ENCODE measurements at regions not wholly inside any gene's neighbourhood (a gene's known extent, or its start where the extent isn't known, plus 50 kb on each side); places are given as distances from the start of the nearest gene placed in this dataset.

GRCh38 chr4:14743601-14744000 is 258.7 kb upstream of the CPEB2 start:
- Mint-ChIP-seq H3K27ac (no peak overlapping the region), H3K4me1 (peaks cover 10% of the 10 kb centered on the region), H3K4me3 (no peak overlapping the region), H3K9me3 (no peaks in the 10 kb centered on the region), H3K27me3 (ENCODE audit: insufficient read depth) (peaks cover 2% of the 10 kb centered on the region), H3K36me3 (ENCODE audit: low read depth) (no peaks in the 10 kb centered on the region)
- no peak for DNase-seq
- Histone ChIP-seq H3K9me3 (ENCODE audit: control insufficient read depth, low read length) (no peaks in the 10 kb centered on the region), H3K4me1 (ENCODE audit: control insufficient read depth, insufficient read depth, low read length) (no peaks in the 10 kb centered on the region), H3K4me3 (ENCODE audit: low read length) (no peak overlapping the region), H3K27me3 (ENCODE audit: control insufficient read depth, insufficient read depth, low read length, poor library complexity, severe bottlenecking) (no peaks in the 10 kb centered on the region), H3K36me3 (ENCODE audit: control insufficient read depth, insufficient read depth, low read length) (no peaks in the 10 kb centered on the region), H3K27ac (ENCODE audit: low read depth, low read length) (no peak overlapping the region), H3K9ac (ENCODE audit: extremely low read depth, low read length, poor library complexity, severe bottlenecking) (no peak overlapping the region)
- TF ChIP-seq CTCF (conservative IDR thresholded peaks at IDR 0.05), result no peak
- WGBS, 2 experiments (ENCODE audit: insufficient coverage in 1 of 2, insufficient read length in 1 of 2), result 89 to 91% methylated on average over 4 to 5 of the region's 5 CpGs

GRCh38 chr4:14744346-14744745 is 257.9 kb upstream of the CPEB2 start:
- Mint-ChIP-seq H3K9me3 (no peaks in the 10 kb centered on the region), H3K36me3 (ENCODE audit: low read depth) (no peaks in the 10 kb centered on the region), H3K4me1 (peaks cover 17% of the 10 kb centered on the region), H3K4me3 (no peak overlapping the region), H3K27me3 (ENCODE audit: insufficient read depth) (peaks cover 2% of the 10 kb centered on the region), H3K27ac (no peak overlapping the region)
- peak; percentile 60 for DNase-seq
- Histone ChIP-seq H3K27ac (ENCODE audit: low read depth, low read length) (no peak overlapping the region), H3K4me3 (ENCODE audit: low read length) (no peak overlapping the region), H3K27me3 (ENCODE audit: control insufficient read depth, insufficient read depth, low read length, poor library complexity, severe bottlenecking) (no peaks in the 10 kb centered on the region), H3K9me3 (ENCODE audit: control insufficient read depth, low read length) (no peaks in the 10 kb centered on the region), H3K9ac (ENCODE audit: extremely low read depth, low read length, poor library complexity, severe bottlenecking) (no peak overlapping the region), H3K4me1 (ENCODE audit: control insufficient read depth, insufficient read depth, low read length) (no peaks in the 10 kb centered on the region), H3K36me3 (ENCODE audit: control insufficient read depth, insufficient read depth, low read length) (no peaks in the 10 kb centered on the region)
- WGBS, 2 experiments (ENCODE audit: insufficient coverage in 1 of 2, insufficient read length in 1 of 2), result 63 to 68% methylated on average over 3 to 4 of the region's 4 CpGs
- TF ChIP-seq CTCF (conservative IDR thresholded peaks at IDR 0.05), result no peak

- WGBS, 2 experiments (ENCODE audit: insufficient coverage in 1 of 2, insufficient read length in 1 of 2), result 75 to 80% methylated on average over 1 to 2 of the region's 2 CpGs
- no peaks in the 10 kb centered on the region for H3K36me3 ChIP-seq (ENCODE audit: control insufficient read depth, insufficient read depth, low read length)
- H3K4me3 ChIP-seq (ENCODE audit: low read length), result no peak overlapping the region
- H3K4me1 ChIP-seq (ENCODE audit: control insufficient read depth, insufficient read depth, low read length), result no peaks in the 10 kb centered on the region
- no peak overlapping the region for H3K27ac ChIP-seq (ENCODE audit: low read depth, low read length)
- H3K27me3 ChIP-seq (ENCODE audit: control insufficient read depth, insufficient read depth, low read length, poor library complexity, severe bottlenecking), result no peaks in the 10 kb centered on the region
- Mint-ChIP-seq H3K4me1 (peaks cover 12% of the 10 kb centered on the region), H3K36me3 (ENCODE audit: low read depth) (peaks cover 5% of the 10 kb centered on the region), H3K4me3 (no peak overlapping the region), H3K27ac (no peak overlapping the region), H3K9me3 (peaks cover 41% of the 10 kb centered on the region), H3K27me3 (ENCODE audit: insufficient read depth) (peaks cover 2% of the 10 kb centered on the region)
- peak; percentile 55 for DNase-seq
- TF ChIP-seq CTCF (conservative IDR thresholded peaks at IDR 0.05), result peak; percentile 59
- H3K9ac ChIP-seq (ENCODE audit: extremely low read depth, low read length, poor library complexity, severe bottlenecking), result no peak overlapping the region
- H3K9me3 ChIP-seq (ENCODE audit: control insufficient read depth, low read length), result peaks cover 30% of the 10 kb centered on the region
These were observed 252.4 kb upstream of the CPEB2 start for GRCh38 chr4:14749910-14750309.
